GM19043 (cell line): ENCODE measurements at regions not wholly inside any gene's neighbourhood (a gene's known extent, or its start where the extent isn't known, plus 50 kb on each side); places are given as distances from the start of the nearest gene placed in this dataset.

Experiments
- ATAC-seq: cut with Tn5 transposase; IDR thresholded peaks from one replicate; pipeline ENCODE4 v1.9.1; 2021; ENCODE audit warnings: low read depth; ENCODE audit not compliant: unreplicated experiment

- ATAC-seq = no peak
These were observed 207.9 kb upstream of the BLID start for GRCh38 chr11:122323754-122324421.

DNA sequence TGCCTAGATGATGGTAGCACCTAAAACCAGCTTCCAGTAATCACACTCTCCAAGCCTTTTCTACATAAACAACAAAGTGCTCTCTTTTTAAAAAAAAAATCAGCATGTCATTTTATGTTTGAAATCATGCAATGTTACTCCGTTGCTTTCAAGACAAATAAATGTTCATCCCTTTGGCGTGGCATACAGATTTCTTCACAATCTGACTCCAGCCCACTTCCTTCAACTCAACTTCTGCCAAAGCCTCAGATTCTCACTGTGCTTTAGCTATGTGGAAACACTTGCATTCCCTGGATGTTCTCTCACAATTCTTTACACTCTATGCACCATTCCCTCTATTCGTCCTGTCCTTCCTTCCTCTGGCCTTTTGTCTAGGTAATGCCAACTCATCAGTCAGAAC lies 206.3 kb upstream of the BLID start:
- no peak for ATAC-seq

GRCh38 chr11:122320671-122321070 lies 204.7 kb upstream of the BLID start:
- ATAC-seq = no peak

DNA sequence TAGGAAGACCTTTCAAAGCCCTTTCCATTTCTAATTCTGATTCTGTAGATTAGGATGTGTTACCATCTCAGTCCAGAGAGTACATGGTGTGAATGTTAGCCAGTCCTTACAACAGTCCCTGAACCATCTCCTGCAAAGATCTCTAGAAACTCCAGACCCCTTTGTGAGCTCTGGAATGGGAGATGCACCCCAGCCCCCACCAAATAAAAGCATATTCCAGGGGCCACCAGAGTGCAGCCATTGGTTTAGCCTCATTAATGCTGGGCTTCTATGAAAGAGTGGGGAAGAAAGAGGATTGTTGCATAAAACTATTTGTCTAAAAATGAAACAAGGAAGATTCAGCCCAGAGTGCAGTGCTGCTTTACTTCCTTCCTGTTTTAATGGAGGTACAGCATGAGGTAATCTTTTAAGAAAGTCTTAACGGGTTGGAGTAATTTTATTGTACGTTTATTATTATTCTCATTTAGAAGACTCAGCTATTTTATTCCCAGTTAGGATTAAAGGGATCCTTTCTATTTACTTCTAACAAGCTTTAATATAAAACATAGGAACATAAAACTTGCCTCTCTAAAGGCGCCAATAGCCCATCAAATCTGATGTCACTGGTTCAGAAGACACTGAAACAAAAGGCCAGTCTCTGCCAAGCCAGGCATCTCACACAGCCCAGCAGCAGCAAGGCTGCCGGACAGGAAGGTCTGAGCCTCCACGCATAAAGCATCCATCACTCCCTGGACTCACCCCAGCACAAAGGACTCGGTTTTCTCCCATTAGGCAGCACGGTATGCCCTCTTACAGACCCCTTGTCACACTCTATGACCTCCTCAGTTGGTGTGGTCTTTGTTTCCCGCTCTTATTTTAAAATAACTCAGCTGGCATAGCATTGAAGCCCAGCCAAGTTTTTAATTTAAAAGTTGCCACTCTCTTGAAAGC lies 203.9 kb upstream of the BLID start:
- ATAC-seq = no peak

GRCh38 chr11:122319085-122319484 lies 203.1 kb upstream of the BLID start:
- ATAC-seq = no peak

GRCh38 chr11:122317305-122317704 lies 201.3 kb upstream of the BLID start:
- ATAC-seq = no peak

GRCh38 chr11:122313581-122313980 lies 197.6 kb upstream of the BLID start:
- no peak for ATAC-seq

GRCh38 chr11:122311216-122311755 lies 195.3 kb upstream of the BLID start:
- no peak for ATAC-seq

DNA sequence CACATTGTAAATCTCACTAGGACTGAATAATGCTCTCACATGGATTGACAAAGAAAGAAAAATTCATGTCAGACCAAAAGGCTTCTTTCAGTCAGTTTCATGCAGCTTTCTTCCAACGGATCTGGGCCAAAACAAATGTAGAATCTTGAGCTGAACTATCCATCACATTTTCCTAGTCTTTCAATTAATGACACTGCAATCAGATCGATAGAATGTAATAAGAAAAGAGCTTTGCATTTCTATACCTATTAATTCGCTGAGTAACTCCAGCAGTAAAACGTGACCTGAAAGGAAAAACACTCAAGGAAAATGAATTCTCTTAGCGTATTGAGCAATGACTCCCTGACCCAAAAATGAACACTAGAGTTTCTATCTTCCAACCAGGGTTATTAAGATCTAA lies 194.8 kb upstream of the BLID start:
- ATAC-seq = no peak

DNA sequence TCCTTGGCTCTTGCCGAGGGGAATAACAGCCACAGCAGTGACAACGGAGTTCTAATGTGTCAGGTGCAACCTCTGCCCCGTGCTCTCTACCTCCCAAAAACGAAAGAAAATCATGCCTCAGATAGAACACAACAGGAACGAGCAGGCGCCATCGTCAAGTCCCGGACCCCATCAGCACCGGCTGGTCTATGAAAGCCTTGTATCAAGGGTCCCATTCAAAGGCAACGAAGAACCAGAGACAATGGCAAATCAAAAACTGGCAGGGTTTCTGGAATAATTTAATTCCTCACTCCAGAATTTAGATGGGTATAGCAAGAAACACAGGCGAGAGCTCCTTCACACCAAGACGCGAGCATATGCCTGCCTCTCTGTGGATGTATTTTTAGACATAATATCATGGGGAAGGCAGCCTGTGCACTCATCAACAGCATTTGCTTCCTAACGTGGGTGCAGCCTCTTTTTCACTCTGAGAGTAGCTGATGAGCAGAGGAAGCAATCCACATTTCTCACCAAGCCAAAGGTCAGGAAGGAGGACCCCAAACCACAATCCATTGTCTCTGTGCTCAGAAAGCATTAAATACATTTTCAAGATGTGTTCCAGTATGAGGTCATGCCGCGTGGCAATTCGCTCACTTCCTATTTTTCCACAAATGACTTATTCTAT lies 193.4 kb upstream of the BLID start:
- ATAC-seq = no peak

DNA sequence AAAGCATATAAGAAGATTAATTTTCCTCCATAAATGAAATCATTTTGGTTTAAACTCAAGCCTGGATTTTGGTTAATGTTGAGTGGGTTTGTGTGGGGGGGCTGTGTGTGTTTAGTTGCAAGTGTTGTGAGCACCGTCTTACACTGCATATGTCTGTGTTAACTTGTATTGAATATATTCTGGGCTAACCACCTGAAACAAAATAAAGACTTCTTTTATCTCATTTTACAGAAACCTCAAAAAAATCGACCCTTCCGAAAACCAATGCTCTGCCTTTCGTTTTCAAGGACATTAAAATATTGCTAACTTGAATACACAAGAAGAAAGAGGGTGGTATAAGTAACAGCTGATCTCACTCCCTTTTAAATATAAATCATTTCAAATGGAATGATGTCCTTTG lies 192.2 kb upstream of the BLID start:
- no peak for ATAC-seq

- no peak for ATAC-seq
These were observed 191.5 kb upstream of the BLID start for GRCh38 chr11:122307476-122308035.

DNA sequence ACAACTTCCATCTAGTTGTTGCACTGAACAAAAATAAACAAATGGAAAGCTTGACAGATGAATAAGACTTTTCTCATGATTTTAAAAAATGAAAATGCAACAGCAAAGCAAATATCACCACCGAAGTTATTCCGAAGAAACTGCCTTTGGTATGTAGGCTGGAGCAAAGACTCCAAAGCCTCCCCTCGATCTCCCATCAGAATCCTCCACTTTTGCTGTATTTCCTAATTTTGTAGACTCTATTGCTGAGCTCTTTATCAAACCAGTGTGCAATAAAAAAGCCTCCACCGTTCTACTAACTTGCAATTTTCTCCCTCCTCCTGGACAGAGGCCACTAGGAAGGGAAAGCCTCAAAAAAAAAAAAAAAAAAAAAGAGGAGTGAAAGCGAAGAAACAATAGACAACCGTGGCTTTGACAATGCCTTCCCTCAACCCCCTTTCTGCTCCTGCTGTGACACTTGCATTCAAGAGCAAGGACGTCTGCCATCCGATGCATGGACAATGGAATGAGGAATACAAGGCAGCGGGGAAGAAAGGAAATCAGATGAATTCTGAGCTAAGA lies 190.9 kb upstream of the BLID start:
- ATAC-seq = no peak

DNA sequence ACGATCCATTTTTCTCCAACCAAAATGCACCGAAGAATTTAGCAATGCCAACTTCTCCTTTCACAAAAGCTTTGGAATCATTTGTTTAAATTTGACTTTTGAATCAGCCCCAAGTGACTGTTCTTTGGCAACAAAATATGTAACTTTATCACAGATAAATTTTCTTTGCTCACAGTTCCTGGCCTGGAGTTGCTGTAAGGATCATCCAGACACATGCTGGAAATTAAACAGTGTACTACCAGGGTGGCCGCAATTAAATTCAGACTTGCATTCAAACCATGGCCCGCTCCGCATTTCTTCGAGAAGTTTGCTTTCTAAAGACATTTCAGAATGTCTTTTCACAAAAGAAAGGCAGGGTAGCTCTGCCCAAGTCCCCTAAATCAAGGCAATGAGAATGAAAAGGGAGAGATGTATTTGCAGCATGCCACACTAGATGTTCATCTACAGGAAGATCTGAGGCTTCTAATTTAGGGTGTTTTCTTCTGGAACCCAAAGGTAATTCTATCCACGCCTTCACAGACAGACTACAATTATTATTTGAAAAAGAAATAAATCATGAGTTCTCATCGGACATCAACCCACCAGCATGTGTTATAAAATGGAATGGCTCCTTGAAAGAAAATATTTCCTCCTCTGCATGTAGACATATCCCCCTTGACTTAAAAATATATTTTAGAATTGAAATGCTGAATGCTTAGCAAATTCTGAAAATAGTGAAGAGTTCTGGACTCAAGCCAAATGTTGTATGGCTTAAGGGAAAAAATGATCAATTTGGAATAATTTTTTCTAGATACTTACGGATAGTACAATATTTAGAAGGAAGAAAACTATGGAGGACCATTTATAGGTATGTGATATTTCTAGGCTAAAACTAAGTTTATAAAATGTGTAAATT lies 189.7 kb upstream of the BLID start:
- ATAC-seq = no peak

- ATAC-seq = no peak
These were observed 189.0 kb upstream of the BLID start for GRCh38 chr11:122304973-122305372.

DNA sequence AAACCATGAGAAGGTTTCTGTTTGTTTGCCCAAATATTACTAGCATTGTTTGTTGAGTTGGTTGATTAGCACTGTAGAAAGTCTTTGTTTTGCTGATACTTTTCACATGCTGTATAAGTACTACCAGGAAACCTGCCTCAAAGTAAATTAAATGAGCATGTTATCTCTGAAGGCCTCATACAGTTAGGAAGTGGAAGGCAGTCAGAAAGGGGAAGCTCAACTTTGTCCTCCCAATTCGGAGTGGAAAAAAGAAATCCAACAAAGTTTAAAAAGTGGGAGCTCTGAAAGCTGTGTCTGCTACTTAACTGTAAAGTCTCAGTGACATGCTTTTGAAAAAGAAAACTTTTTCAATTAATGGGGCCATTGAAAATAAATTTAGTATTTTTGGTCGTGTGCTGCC lies 188.3 kb upstream of the BLID start:
- no peak for ATAC-seq

DNA sequence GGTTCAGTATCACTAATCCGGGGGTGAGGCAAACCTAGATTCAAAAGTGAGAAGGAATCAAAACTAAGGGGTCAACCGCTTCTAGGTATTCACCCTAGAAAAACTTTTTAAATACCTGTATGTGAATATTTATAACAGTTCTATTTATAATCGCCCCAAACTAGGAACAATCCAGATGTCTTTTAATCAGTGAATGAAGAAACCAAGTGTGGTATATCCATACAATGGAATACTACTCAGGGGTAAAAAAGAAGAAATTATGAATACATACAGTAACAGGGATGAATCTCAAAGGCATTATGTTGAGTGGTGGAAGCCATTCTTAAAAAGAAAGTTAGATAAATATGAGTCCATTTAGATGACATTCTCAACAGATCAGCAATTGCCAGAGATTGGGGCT lies 178.0 kb upstream of the BLID start:
- ATAC-seq = no peak

DNA sequence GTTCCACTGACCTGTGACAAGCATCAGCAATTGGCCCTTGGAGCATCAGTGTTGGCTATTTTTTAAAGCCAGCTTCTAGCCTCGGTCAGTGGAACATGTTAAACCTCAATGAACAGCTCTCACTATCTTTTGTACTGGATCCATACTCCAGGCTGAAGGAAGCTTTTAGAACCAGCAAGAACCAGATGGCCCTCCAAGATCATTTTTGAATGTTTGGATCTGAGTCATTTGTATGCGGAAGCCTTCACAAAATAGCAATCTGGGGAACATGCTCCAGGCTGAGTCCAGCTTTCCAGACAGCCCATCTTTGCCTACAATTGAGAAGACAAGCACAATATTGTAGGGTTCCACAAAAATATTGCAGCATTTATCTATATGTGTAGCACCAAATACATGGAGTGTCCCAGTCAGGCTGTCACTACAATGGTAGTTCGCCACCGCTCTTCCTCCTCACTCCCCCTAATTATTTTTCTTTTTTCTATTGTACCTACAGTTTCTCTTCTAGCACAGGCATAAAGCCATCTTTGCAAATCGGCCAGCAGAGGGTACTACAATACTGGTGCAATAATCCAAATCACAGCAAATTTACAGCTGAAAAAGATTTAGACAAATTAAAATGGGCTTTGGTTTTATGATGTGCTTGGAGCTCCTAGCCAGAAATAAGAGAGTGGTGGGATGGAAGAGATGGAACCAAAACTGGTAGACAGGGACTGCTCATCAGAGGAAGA lies 177.4 kb upstream of the BLID start:
- no peak for ATAC-seq

GRCh38 chr11:122287401-122287800 lies 171.4 kb upstream of the BLID start:
- no peak for ATAC-seq
